ENCODE measurements at regions not wholly inside any gene's neighbourhood (a gene's known extent, or its start where the extent isn't known, plus 50 kb on each side); places are given as distances from the start of the nearest gene placed in this dataset.

DNA sequence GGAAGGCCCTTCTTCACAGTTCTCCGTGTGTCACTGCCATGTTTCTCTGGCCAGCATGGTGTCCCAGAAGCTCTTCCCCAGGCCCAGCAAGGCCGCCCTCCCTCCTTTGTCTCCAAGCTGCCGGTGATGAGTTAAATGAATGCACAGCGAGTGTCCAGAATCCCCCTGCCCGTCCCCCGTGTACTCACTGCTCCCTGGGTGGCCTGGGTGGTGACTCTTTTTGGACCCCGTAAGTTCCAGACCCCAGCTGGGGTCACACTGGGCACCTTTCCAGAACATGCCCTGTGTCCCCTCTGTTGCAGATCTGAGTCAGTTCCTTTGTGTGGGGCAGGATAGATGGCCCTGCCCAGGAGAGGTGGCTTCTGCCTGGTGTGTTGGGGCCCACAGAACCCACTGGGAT, 95.0 kb downstream of the MRPL36 start:
- Mint-ChIP-seq H3K27me3 (ENCODE audit: low read depth) (peaks cover 16% of the 10 kb centered on the region), H3K27ac (no peak overlapping the region), H3K36me3 (peaks cover 3% of the 10 kb centered on the region; the same call in 1 of the 2 replicates), H3K9me3 (peaks cover 3% of the 10 kb centered on the region), H3K4me1 (peaks cover 35% of the 10 kb centered on the region), H3K4me3 (no peak overlapping the region)
- ATAC-seq (no peak), DNase-seq (ENCODE audit: low spot score) (no peak)
- TF ChIP-seq ZNF671 (CRISPR knock-in tag; IDR thresholded peaks at IDR 0.05) = no peak
- no peak for TF ChIP-seq E2F5 (CRISPR knock-in tag; IDR thresholded peaks at IDR 0.05)
- CTCF ChIA-PET = no interaction called here
- POLR2A ChIA-PET = no interaction called here

DNA sequence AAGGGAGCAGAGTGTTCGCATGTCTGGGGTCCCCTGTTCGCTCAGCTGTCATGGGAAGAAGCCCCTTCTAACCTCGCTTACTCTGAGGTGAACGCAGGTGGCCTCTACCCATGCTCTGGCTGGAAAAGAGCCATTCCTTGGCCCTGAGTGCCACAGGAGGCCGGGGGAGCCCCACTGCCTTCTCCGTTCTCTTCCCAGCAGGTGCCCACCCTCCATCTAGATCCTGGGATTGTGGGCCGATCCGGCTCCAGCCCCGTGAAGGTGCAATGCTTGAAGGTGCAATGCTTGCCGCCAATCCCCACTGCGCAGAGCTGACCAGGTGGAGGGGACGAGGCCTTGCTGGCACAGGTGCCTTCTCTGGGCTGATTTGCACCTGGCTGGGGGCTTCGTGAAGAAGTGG, 95.4 kb downstream of the MRPL36 start:
- DNase-seq (ENCODE audit: low spot score) = no peak
- H3K27ac Mint-ChIP-seq = no peak overlapping the region
- no peak overlapping the region for H3K4me3 Mint-ChIP-seq
- H3K36me3 Mint-ChIP-seq = peaks cover 5% of the 10 kb centered on the region
- CTCF ChIA-PET = interaction anchor here (0.8 to 1.9 kb wide), 5 partner anchors 25 to 68 kb away, joined by 3 to 4 read pairs (median 4); no protein-coding TSS in a partner anchor
- peaks cover 7% of the 10 kb centered on the region for H3K9me3 Mint-ChIP-seq
- no peak for TF ChIP-seq KAT7 (CRISPR knock-in tag; IDR thresholded peaks at IDR 0.05; ENCODE audit: borderline replicate concordance)
- TF ChIP-seq NR1H2 (CRISPR knock-in tag; IDR thresholded peaks at IDR 0.05) = no peak
- TF ChIP-seq ZNF396 (CRISPR knock-in tag; IDR thresholded peaks at IDR 0.05; ENCODE audit: borderline replicate concordance) = no peak
- TF ChIP-seq CBFB (CRISPR knock-in tag; IDR thresholded peaks at IDR 0.05; ENCODE audit: low read depth) = no peak
- no peak for TF ChIP-seq FOXP1 (CRISPR knock-in tag; IDR thresholded peaks at IDR 0.05; ENCODE audit: borderline replicate concordance)
- POLR2A ChIA-PET = no interaction called here
- H3K27me3 Mint-ChIP-seq (ENCODE audit: low read depth) = peaks cover 17% of the 10 kb centered on the region
- ATAC-seq = no peak
- H3K4me1 Mint-ChIP-seq = peaks cover 31% of the 10 kb centered on the region

DNA sequence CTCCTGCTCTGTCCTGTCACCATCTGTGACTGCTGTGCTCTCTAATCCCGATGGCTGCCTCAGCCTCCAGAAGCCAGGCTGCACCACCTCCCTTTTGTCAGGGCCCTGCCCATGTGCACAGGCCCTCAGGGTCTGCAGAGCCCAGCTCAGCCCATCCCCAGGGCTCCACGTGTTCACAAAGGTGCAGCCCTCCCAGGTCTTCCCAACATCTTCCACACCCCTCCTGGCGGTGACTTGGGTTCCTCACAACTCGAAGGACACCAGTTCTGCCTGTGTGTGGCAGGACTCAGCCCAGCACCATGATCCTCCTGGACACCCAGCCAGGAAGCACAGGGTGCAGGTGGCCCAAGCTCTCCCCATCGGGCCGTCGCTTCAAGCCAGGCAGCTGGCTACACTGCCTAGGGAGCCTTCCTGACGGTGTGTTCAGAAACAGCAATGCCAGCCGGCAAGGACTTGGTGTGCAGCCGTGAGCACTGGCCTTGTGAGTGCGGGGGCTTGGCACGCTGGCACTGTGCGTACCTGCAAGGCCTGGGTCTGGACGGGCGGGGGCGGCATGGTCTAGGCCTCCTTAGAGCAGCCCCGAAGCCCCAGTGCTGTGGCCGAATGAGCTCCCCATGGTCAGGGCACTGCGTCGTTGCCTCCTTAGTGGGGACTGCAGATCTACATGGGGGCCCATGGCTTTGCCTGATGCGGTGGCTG, 96.1 kb downstream of the MRPL36 start:
- no peak for TF ChIP-seq NFE2L1 (CRISPR knock-in tag; IDR thresholded peaks at IDR 0.05)
- TF ChIP-seq, protein P1, sequence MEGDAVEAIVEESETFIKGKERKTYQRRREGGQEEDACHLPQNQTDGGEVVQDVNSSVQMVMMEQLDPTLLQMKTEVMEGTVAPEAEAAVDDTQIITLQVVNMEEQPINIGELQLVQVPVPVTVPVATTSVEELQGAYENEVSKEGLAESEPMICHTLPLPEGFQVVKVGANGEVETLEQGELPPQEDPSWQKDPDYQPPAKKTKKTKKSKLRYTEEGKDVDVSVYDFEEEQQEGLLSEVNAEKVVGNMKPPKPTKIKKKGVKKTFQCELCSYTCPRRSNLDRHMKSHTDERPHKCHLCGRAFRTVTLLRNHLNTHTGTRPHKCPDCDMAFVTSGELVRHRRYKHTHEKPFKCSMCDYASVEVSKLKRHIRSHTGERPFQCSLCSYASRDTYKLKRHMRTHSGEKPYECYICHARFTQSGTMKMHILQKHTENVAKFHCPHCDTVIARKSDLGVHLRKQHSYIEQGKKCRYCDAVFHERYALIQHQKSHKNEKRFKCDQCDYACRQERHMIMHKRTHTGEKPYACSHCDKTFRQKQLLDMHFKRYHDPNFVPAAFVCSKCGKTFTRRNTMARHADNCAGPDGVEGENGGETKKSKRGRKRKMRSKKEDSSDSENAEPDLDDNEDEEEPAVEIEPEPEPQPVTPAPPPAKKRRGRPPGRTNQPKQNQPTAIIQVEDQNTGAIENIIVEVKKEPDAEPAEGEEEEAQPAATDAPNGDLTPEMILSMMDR (IDR thresholded peaks at IDR 0.05) = 0 out of 2 replicates have a peak, but pooled peaks have one; percentile 20
- no peak for TF ChIP-seq TP53 (CRISPR knock-in tag; IDR thresholded peaks at IDR 0.05)
- 0 out of 2 replicates have a peak, but pooled peaks have one; percentile 31 for TF ChIP-seq FOXP1 (CRISPR knock-in tag; IDR thresholded peaks at IDR 0.05; ENCODE audit: borderline replicate concordance)
- no peak for TF ChIP-seq ZNF138 (CRISPR knock-in tag; conservative IDR thresholded peaks at IDR 0.05)
- no peak for DNase-seq (ENCODE audit: low spot score)
- Mint-ChIP-seq H3K9me3 (peaks cover 9% of the 10 kb centered on the region), H3K27me3 (ENCODE audit: low read depth) (peaks cover 11% of the 10 kb centered on the region), H3K36me3 (peaks cover 6% of the 10 kb centered on the region), H3K4me1 (peaks cover 24% of the 10 kb centered on the region), H3K27ac (no peak overlapping the region), H3K4me3 (no peak overlapping the region)
- peak; percentile 65 for ATAC-seq
- ChIA-PET CTCF (interaction anchor here (0.8 to 1.9 kb wide), 7 partner anchors 26 to 69 kb away, joined by 3 to 4 read pairs (median 4); no protein-coding TSS in a partner anchor), POLR2A (no interaction called here)

GRCh38 chr5:1702318-1702717, 97.3 kb downstream of the MRPL36 start:
- Mint-ChIP-seq H3K4me1 (peaks cover 19% of the 10 kb centered on the region), H3K4me3 (no peak overlapping the region), H3K27ac (no peak overlapping the region), H3K36me3 (peaks cover 6% of the 10 kb centered on the region), H3K27me3 (ENCODE audit: low read depth) (peaks cover 11% of the 10 kb centered on the region), H3K9me3 (peaks cover 9% of the 10 kb centered on the region)
- DNase-seq (ENCODE audit: low spot score) = no peak
- peak; percentile 58 for ATAC-seq
- CTCF ChIA-PET = interaction anchor here (1.2 to 1.9 kb wide), 3 partner anchors 23 to 34 kb away, joined by 3 to 4 read pairs (median 3); no protein-coding TSS in a partner anchor
- POLR2A ChIA-PET = no interaction called here
- TF ChIP-seq, protein P2, sequence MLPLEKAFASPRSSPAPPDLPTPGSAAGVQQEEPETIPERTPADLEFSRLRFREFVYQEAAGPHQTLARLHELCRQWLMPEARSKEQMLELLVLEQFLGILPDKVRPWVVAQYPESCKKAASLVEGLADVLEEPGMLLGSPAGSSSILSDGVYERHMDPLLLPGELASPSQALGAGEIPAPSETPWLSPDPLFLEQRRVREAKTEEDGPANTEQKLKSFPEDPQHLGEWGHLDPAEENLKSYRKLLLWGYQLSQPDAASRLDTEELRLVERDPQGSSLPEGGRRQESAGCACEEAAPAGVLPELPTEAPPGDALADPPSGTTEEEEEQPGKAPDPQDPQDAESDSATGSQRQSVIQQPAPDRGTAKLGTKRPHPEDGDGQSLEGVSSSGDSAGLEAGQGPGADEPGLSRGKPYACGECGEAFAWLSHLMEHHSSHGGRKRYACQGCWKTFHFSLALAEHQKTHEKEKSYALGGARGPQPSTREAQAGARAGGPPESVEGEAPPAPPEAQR (CRISPR knock-in tag; IDR thresholded peaks at IDR 0.05) = no peak
- TF ChIP-seq CDX4 (CRISPR knock-in tag; IDR thresholded peaks at IDR 0.05; ENCODE audit: borderline replicate concordance) (no peak), E2F4 (CRISPR knock-in tag; IDR thresholded peaks at IDR 0.05; ENCODE audit: borderline replicate concordance, low read depth) (no peak), SMAD4 (CRISPR knock-in tag; IDR thresholded peaks at IDR 0.05) (no peak), MLX (CRISPR knock-in tag; IDR thresholded peaks at IDR 0.05) (no peak), ZNF138 (CRISPR knock-in tag; conservative IDR thresholded peaks at IDR 0.05) (no peak)
- TF ChIP-seq, protein P3, sequence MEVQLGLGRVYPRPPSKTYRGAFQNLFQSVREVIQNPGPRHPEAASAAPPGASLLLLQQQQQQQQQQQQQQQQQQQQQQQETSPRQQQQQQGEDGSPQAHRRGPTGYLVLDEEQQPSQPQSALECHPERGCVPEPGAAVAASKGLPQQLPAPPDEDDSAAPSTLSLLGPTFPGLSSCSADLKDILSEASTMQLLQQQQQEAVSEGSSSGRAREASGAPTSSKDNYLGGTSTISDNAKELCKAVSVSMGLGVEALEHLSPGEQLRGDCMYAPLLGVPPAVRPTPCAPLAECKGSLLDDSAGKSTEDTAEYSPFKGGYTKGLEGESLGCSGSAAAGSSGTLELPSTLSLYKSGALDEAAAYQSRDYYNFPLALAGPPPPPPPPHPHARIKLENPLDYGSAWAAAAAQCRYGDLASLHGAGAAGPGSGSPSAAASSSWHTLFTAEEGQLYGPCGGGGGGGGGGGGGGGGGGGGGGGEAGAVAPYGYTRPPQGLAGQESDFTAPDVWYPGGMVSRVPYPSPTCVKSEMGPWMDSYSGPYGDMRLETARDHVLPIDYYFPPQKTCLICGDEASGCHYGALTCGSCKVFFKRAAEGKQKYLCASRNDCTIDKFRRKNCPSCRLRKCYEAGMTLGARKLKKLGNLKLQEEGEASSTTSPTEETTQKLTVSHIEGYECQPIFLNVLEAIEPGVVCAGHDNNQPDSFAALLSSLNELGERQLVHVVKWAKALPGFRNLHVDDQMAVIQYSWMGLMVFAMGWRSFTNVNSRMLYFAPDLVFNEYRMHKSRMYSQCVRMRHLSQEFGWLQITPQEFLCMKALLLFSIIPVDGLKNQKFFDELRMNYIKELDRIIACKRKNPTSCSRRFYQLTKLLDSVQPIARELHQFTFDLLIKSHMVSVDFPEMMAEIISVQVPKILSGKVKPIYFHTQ (CRISPR knock-in tag; IDR thresholded peaks at IDR 0.05) = no peak

All from WTC11 (cell line).